AG20443 (cell line): ENCODE measurements at regions not wholly inside any gene's neighbourhood (a gene's known extent, or its start where the extent isn't known, plus 50 kb on each side); places are given as distances from the start of the nearest gene placed in this dataset.
"Not testable (repeated sequence)": the region's sequence is repeated elsewhere in the genome, so short reads cannot be mapped to it uniquely, and the experiment has no call there.

Source experiments
- DNase-seq: peaks from one replicate; pipeline ENCODE4 v3.0.0; 2012; ENCODE audit warnings: low spot score, mixed read lengths

DNA sequence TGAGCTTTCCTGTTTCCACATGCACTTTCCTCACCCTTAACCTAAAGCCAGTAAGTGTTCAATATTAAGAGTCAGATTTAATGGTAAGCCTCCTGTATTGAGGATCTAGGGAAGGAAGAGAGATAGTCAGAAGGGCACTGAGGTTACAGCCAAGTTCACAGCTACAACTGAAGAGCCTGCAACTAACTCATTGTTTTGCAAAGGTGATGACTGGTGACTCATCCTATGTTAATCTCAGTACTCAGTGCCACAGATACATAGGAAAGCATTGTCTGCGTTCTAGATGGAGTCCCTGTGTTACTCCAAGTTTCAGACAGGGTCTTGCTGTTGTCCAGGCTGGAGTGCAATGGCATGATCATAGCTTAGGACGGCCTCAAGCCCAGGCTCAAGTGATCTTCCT, 157.0 kb upstream of the RBM19 start:
- no peak for DNase-seq

- DNase-seq = no peak
Observed at GRCh38 chr12:114122016-114122415, 155.9 kb upstream of the RBM19 start.

GRCh38 chr12:114119316-114119715, 153.2 kb upstream of the RBM19 start:
- no peak for DNase-seq

GRCh38 chr12:114096461-114096860, 130.3 kb upstream of the RBM19 start:
- DNase-seq = peak; percentile 81

- DNase-seq = no peak
Observed at GRCh38 chr12:114093520-114093919, 127.4 kb upstream of the RBM19 start.

GRCh38 chr12:114092981-114093380, 126.9 kb upstream of the RBM19 start:
- DNase-seq = peak; percentile 59

DNA sequence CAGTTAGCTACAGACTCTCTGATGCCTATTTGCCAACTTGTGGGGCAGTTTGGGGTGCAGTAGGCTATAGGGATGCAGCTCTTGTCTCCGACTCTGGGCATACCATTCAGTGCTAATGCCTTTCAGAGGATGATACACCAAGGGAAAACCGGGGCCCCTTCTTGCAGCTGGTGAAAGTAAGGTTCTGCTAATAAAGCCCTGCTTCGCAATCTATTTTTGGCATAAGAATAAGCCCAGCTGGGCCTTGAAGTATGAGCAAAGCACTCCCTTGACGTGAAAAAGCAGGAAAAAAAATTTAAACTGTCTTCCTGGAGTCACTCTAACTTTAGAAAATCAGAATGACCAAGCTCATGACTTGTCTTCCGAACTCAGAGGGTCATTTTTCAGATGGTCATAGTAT, 124.1 kb upstream of the RBM19 start:
- DNase-seq = no peak

DNA sequence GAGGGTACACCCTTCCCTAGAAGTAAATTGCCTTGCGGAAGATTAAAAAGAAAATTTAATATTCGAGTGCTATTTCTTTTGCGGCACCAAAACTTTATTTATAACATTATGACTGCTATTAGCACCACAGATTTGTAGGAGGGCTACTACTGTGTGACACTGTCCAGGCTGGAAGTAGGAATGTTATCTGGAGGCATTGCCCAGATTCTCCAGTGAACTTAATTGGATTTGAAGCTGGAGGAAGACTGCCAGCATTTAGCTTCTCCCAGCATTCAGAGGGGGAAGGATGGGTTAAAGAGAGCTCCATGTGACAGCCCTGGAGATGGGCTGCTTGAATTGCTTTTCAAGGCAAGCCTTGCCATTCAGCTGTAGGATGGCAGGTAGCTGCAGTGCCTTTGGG, 107.0 kb upstream of the RBM19 start:
- no peak for DNase-seq

GRCh38 chr12:114069507-114069906, 103.4 kb upstream of the RBM19 start:
- DNase-seq = no peak

DNA sequence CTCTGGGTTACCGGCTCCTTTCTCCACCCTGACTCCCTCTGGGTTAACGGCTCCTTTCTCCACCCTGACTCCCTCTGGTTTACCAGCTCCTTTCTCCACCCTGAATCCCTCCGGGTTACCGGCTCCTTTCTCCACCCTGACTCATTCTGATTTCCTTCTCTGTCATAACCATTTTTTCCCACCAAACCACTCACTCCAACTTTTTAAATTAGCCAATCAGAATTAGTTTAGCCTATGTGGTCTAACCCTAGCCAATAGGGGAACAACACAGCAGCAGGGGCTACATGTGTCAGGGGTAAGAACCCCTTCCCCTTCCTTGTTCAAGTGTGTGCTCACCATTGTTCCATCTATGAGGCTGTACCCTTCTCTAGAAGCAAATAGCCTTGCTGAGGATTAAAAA, 98.4 kb upstream of the RBM19 start:
- no peak for DNase-seq

DNA sequence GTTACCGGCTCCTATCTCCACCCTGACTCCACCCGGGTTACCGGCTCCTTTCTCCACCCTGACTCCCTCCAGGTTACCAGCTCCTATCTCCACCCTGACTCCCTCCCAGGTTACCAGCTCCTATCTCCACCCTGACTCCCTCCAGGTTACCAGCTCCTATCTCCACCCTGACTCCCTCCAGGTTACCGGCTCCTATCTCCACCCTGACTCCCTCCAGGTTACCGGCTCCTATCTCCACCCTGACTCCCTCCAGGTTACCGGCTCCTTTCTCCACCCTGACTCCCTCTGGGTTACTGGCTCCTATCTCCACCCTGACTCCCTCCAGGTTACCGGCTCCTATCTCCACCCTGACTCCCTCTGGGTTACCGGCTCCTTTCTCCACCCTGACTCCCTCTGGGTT, 97.9 kb upstream of the RBM19 start:
- not testable (repeated sequence) for DNase-seq

DNA sequence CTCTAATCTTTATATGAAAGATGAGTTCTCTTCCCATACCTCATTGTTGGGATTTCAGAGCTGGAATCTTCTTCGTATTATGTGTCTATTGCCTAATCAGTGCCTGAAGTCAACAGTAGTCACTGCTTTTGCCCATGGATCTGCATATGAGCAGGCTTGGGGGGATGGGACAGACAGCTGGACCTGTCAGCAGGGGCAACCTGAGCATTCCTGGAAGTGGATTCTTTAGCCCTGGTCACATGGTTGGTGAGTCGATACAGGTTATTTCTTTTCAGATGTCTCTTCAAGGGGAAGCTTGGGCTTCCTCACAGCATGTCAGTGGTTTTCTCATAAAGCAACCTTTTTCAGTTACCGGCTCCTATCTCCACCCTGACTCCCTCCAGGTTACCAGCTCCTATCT, 97.3 kb upstream of the RBM19 start:
- DNase-seq = no peak

DNA sequence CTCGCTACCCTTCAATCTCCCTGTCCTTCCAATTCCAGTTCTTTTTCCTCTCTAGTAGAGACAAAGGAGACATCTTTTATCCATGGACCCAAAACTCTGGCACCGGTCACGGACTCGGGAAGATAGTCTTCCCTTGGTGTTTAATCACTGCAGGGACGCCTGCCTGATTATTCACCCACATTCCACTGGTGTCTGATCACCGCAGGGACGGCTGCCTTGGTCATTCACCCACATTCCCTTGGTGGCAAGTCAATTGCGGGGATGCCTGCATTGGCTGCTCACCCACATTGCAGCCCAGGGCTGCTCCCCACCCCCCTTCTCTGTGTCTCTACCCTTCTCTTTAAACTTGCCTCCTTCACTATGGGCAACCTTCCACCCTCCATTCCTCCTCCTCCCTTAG, 90.2 kb upstream of the RBM19 start:
- DNase-seq = not testable (repeated sequence)

- no peak for DNase-seq
Observed at GRCh38 chr12:114054982-114055381, 88.9 kb upstream of the RBM19 start.

GRCh38 chr12:114046236-114046998, 80.3 kb upstream of the RBM19 start:
- DNase-seq = no peak

DNA sequence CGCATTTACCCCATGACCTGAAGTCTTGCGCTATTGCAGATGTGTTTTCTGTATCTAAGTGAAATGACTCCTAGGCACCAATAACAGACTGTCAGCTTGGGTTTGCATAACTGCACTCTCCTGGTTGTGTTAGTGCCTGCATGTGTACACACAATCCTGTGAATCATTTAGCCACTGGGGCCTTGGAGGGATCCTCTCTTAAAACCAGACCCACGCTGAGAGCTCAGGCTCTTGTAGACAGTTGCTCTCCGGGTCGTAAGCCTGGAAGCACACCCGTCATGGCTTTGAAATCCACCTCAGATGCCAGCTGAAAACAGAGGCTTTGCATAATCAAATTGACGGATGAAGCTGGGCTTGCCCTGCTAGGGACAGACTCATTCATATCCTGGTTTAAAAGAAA, 79.2 kb upstream of the RBM19 start:
- peak; percentile 73 for DNase-seq

DNA sequence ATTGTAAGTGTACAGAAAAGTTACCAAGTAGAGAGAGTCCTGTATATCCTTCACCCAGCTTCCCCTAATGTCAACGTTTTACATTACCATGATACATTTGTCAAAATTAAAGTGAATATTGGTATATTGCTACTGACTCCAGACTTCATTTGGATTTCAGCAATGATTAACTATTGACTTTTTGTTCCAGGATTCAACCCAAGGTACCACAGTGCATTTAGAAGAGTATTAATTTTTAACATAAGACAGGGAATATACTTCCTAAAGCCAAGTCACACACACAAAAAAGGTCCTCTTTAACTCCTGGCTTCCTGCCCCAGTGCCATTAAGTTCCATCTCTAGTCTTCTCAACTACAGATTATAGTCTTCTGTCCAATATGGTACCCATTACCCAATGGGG, 75.5 kb upstream of the RBM19 start:
- DNase-seq = no peak

GRCh38 chr12:114041136-114041535, 75.0 kb upstream of the RBM19 start:
- no peak for DNase-seq

DNA sequence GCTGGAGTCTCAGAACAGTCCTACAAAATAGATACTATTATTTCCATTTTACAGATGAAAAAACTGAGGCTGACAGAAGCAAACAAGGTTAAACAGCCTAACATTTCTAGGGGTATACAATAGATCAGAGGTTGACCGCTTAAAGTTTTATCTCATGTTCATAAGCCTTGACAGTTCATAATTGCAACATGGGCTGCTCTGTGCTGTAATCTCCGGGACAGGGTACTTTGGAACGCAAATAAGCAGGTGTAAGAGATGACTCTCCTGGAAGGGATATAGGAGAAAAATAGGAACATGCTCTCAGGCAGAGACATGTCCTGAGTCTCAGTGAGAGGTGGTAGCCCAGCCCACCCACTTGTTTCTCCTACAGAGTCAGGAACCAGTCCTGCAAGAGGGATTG, 72.8 kb upstream of the RBM19 start:
- DNase-seq = no peak

- DNase-seq = no peak
Observed at GRCh38 chr12:114032801-114033200, 66.7 kb upstream of the RBM19 start.

- DNase-seq = no peak
Observed at GRCh38 chr12:114030451-114030850, 64.3 kb upstream of the RBM19 start.

DNA sequence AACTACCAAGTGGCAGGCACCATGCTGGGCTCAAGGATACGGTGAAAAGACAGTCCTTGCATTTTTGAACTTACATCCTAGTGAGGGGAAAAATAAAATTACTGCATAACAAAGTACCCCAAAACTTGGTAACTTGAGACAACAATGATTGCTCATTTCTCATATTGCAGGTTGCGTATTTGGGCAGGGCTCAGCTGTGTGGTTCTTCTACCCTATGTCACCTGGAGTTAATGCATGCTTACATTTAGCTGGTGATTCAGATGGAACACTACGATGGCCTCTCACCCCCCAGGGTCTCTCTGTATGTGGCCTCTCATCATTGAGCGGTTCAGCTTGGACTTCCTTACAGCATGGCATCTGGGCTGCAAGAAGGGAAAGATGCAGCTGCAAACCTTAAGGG, 60.7 kb upstream of the RBM19 start:
- no peak for DNase-seq

GRCh38 chr12:114025935-114026334, 59.8 kb upstream of the RBM19 start:
- no peak for DNase-seq

DNA sequence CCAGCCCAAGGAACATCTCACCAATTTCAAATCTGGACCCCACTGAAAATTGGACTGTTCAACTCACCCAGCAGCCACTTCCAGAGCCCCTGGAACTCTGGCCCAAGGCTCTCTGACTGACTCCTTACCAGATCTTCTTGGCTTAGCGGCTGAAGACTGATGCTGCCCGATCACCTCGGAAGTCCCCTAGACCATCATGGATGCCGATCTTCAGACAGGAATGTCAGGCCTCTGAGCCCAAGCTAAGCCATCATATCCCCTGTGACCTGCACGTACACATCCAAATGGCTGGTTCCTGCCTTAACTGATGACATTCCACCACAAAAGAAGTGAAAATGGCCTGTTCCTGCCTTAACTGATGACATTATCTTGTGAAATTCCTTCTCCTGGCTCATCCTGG, 56.0 kb upstream of the RBM19 start:
- not testable (repeated sequence) for DNase-seq
